K562 (cell line): ENCODE measurements at regions not wholly inside any gene's neighbourhood (a gene's known extent, or its start where the extent isn't known, plus 50 kb on each side); places are given as distances from the start of the nearest gene placed in this dataset.

Experiments
- ATAC-seq: fragments of 200-7000 bp; cut with Tn5 transposase; 3 replicates; pipeline ENCODE4 v1.9.1; 2020; ENCODE audit warnings: moderate library complexity
- BruUV-seq: library from RNA; stranded (reverse); fragments of 400-500 nt; replicated peaks from 2 replicates; lab custom pipeline; 2021; lab: Mats Ljungman, UMichigan
- CTCF ChIA-PET: fragments of 300-600 bp; formaldehyde crosslinking; extraction: SDS; loops from one replicate; lab custom pipeline; 2021; ENCODE audit warnings: low intra/inter-chr PET ratio; lab: Yijun Ruan, JAX
- POLR2A ChIA-PET: fragments of 300-600, 350-650 bp; sonication (Branson Sonifier 250); formaldehyde crosslinking; extraction: SDS; loops from one replicate; lab custom pipeline; 2021; ENCODE audit warnings: antibody characterized with exemption, inconsistent platforms; lab: Yijun Ruan, JAX
- DNase-seq, 4 experiments: peaks; one replicate each; pipeline versions ENCODE4 v3.0.0 to v3.0.0-alpha.2; 2011 to 2018; ENCODE audit warnings: low spot score in 3 of 4, mixed read lengths in 3 of 4; ENCODE audit errors: extremely low read depth in 1 of 4
- FAIRE-seq: peaks from 2 replicates; lab custom pipeline; 2011; peaks lifted over from hg19 to GRCh38; lab: Jason Lieb, UNC
- H2AFZ ChIP-seq: 2 replicates; pipeline ENCODE4 v1.6.0; 2011; ENCODE audit warnings: low read depth, low read length, control low read depth, inconsistent platforms
- H3K27ac ChIP-seq: fragments of 200-600 bp; 3 replicates; pipeline ENCODE4 v1.8.0; 2011; ENCODE audit warnings: low read depth, mild to moderate bottlenecking, control low read depth, inconsistent platforms, low read length, moderate library complexity, mixed read lengths; ENCODE audit errors: extremely low read depth
- H3K27me3 ChIP-seq, 2 experiments: fragments of 300-600 bp in 1 of 2; 2 replicates in 1 of 2; 3 replicates in 1 of 2; pipeline versions ENCODE4 v1.6.0 to v1.8.0; 2011; ENCODE audit warnings: inconsistent platforms in 2 of 2, low read length in 2 of 2, mild to moderate bottlenecking in 1 of 2, mixed read lengths in 1 of 2, moderate library complexity in 1 of 2; ENCODE audit not compliant: control insufficient read depth in 2 of 2, insufficient read depth in 2 of 2
- H3K36me3 ChIP-seq: fragments of 300-600 bp; 3 replicates; pipeline ENCODE4 v1.8.0; 2011; ENCODE audit warnings: mild to moderate bottlenecking, low read length, inconsistent platforms; ENCODE audit not compliant: control insufficient read depth, insufficient read depth
- H3K4me1 ChIP-seq, 2 experiments: fragments of 200-600 bp in 1 of 2; replicated peaks in 1 of 2; 2 replicates in 1 of 2; 3 replicates in 1 of 2; pipeline versions ENCODE4 v1.5.1 to v1.8.0; 2011; ENCODE audit warnings: inconsistent platforms in 2 of 2, low read length in 2 of 2, mild to moderate bottlenecking in 1 of 2, mixed read lengths in 1 of 2, moderate library complexity in 1 of 2; ENCODE audit not compliant: control insufficient read depth in 2 of 2, insufficient read depth in 2 of 2
- H3K4me2 ChIP-seq: 2 replicates; pipeline ENCODE4 v1.6.1; 2011; ENCODE audit warnings: low read length, control low read depth, inconsistent platforms, mixed read lengths; ENCODE audit not compliant: insufficient read depth
- H3K4me3 ChIP-seq: fragments of 200-600 bp; sonication (generic), shearing (Covaris generic); 2 replicates; pipeline ENCODE4 v1.5.1; 2016; ENCODE audit warnings: control low read depth, inconsistent platforms
- H3K79me2 ChIP-seq: fragments of 200-600 bp; 3 replicates; pipeline ENCODE4 v1.8.0; 2011; ENCODE audit warnings: low read length, inconsistent platforms; ENCODE audit not compliant: control insufficient read depth, insufficient read depth
- H3K9ac ChIP-seq, 2 experiments: 2 replicates each; pipeline versions ENCODE4 v1.6.0 to v1.6.1; 2011; ENCODE audit warnings: low read depth in 2 of 2, low read length in 2 of 2, control low read depth in 1 of 2, inconsistent platforms in 1 of 2, mild to moderate bottlenecking in 1 of 2, mixed read lengths in 1 of 2; ENCODE audit not compliant: insufficient read depth in 1 of 2
- H3K9me1 ChIP-seq: one replicate; pipeline ENCODE4 v1.6.0; 2011; ENCODE audit warnings: inconsistent platforms, mild to moderate bottlenecking, low read length, moderate library complexity; ENCODE audit not compliant: control insufficient read depth, insufficient read depth
- H3K9me3 ChIP-seq: replicated peaks from 2 replicates; pipeline ENCODE4 v1.5.1; 2011; ENCODE audit warnings: low read depth, low read length, inconsistent platforms; ENCODE audit not compliant: control insufficient read depth, insufficient read depth
- H4K20me1 ChIP-seq: replicated peaks from 2 replicates; pipeline ENCODE4 v1.6.1; 2011; ENCODE audit warnings: low read length, inconsistent platforms, mixed read lengths; ENCODE audit not compliant: control insufficient read depth, insufficient read depth
- AFF1 ChIP-seq, 2 experiments: fragments of 450-650 bp; IDR thresholded peaks; 2 replicates each; pipeline ENCODE4 v1.6.1; 2018; ENCODE audit warnings: mild to moderate bottlenecking in 2 of 2, low read depth in 1 of 2; ENCODE audit not compliant: partially characterized antibody in 2 of 2
- ATF2 ChIP-seq: sonication (generic); formaldehyde crosslinking; IDR thresholded peaks from 2 replicates; pipeline ENCODE4 v1.8.1; 2022; ENCODE audit warnings: missing genetic modification reagents
- BHLHE40 ChIP-seq: IDR thresholded peaks from 2 replicates; pipeline ENCODE4 v1.6.1; 2011; ENCODE audit warnings: low read length, improper control_type of control experiment
- DLX4 ChIP-seq: fragments of 250-450 bp; sonication (Bioruptor Pico); IDR thresholded peaks from 2 replicates; pipeline ENCODE4 v1.6.1; 2021; ENCODE audit warnings: mild to moderate bottlenecking
- DMBX1 ChIP-seq: fragments of 250-450 bp; sonication (Bioruptor Pico); IDR thresholded peaks from 2 replicates; pipeline ENCODE4 v1.8.0; 2022; ENCODE audit warnings: inconsistent platforms, mild to moderate bottlenecking, moderate library complexity, borderline replicate concordance
- SMARCA4 ChIP-seq: fragments of 450-650 bp; IDR thresholded peaks from 2 replicates; pipeline ENCODE4 v1.6.1; 2016
- THAP12 ChIP-seq: fragments of 250-450 bp; sonication (Bioruptor Pico); IDR thresholded peaks from 2 replicates; pipeline ENCODE4 v1.9.0; 2021; ENCODE audit warnings: mild to moderate bottlenecking, inconsistent platforms
- USF1 ChIP-seq: sonication (generic); formaldehyde crosslinking; IDR thresholded peaks from 2 replicates; pipeline ENCODE4 v1.9.0; 2022; ENCODE audit warnings: mild to moderate bottlenecking, missing genetic modification reagents
- ZBTB1 ChIP-seq: sonication (generic); formaldehyde crosslinking; IDR thresholded peaks from 2 replicates; pipeline ENCODE4 v1.8.1; 2023; ENCODE audit warnings: missing genetic modification reagents, low read depth, mild to moderate bottlenecking, borderline replicate concordance
- ZNF24 ChIP-seq: fragments of 450-650 bp; IDR thresholded peaks from 2 replicates; pipeline ENCODE4 v1.6.1; 2016
- WGBS: fragments of 100-300 bp; shearing (Covaris generic); methylation state at CpG from one replicate; pipeline ENCODE4 v1.1.6; 2016; ENCODE audit warnings: low coverage, mixed read lengths; ENCODE audit not compliant: insufficient coverage; ENCODE audit errors: missing lambda C conversion rate; 5-methylcytosine and 5-hydroxymethylcytosine counted together
- in situ Hi-C: fragments of 300-500 bp; cut with MboI; formaldehyde crosslinking; loops from 4 replicates; pipeline ENCODE4 v1.15.0; 2018; ENCODE audit warnings: inconsistent platforms, mixed read lengths
- intact Hi-C: fragments of 100-400 bp; cut with micrococcal nuclease; formaldehyde crosslinking; loops from 2 replicates; pipeline ENCODE4 v1.14.2; 2022

- Histone ChIP-seq H3K4me2 (no peak overlapping the region), H2AFZ (no peak overlapping the region), H3K4me3 (no peak overlapping the region), H3K9ac (no peak overlapping the region), H4K20me1 (no peaks in the 10 kb centered on the region), H3K9me3 (no peaks in the 10 kb centered on the region), H3K79me2 (no peaks in the 10 kb centered on the region), H3K4me1 (no peaks in the 10 kb centered on the region; a peak in 1 of 5 replicates), H3K36me3 (no peaks in the 10 kb centered on the region), H3K9me1 (no peaks in the 10 kb centered on the region), H3K27me3 (peaks cover 0 to under 1% of the 10 kb centered on the region in 2 experiments; a peak in 1 of 5 replicates)
- no TSS peak for BruUV-seq
- no peak for DNase-seq
- intact Hi-C loops = no loop called here
- POLR2A ChIA-PET = no interaction called here
- WGBS = 2% methylated on average over 9 of the region's 9 CpGs
- CTCF ChIA-PET = no interaction called here
- ATAC-seq = no peak
- no peak for FAIRE-seq
- TF ChIP-seq ZBTB1 = no peak
- TF ChIP-seq DLX4 (CRISPR knock-in tag) = no peak
- TF ChIP-seq DMBX1 (CRISPR knock-in tag) = no peak
- TF ChIP-seq THAP12 = no peak
- no peak for TF ChIP-seq SMARCA4
- TF ChIP-seq USF1 (CRISPR knock-in tag) = no peak
- no peak for TF ChIP-seq AFF1 (IDR thresholded peaks at IDR 0.05; ENCODE audit: low read depth in 1 of 2, partially characterized antibody in 2 of 2)
- no peak for TF ChIP-seq ZNF24
- TF ChIP-seq ATF2 = no peak
- TF ChIP-seq BHLHE40 = no peak
- TF ChIP-seq, all 486 proteins: peak for 0
- in situ Hi-C loops = no loop called here
- H3K27ac ChIP-seq = no peak overlapping the region
Observed at GRCh38 chr5:116739571-116739970, 164.9 kb upstream of the SEMA6A start.
